Kidney epithelial cell (primary cell): ENCODE measurements at regions not wholly inside any gene's neighbourhood (a gene's known extent, or its start where the extent isn't known, plus 50 kb on each side); places are given as distances from the start of the nearest gene placed in this dataset.

Experiments used
- DNase-seq: peaks from one replicate; pipeline ENCODE4 v3.0.0-alpha.2; 2010; ENCODE audit warnings: low read depth
- H3K27me3 ChIP-seq: 2 replicates; pipeline ENCODE4 v1.6.0; 2011; ENCODE audit warnings: low read length; ENCODE audit not compliant: control insufficient read depth, insufficient read depth
- H3K36me3 ChIP-seq: 2 replicates; pipeline ENCODE4 v1.5.1; 2011; ENCODE audit warnings: low read length; ENCODE audit not compliant: control insufficient read depth, insufficient read depth
- H3K4me3 ChIP-seq: 2 replicates; pipeline ENCODE4 v1.5.1; 2011; ENCODE audit warnings: low read depth, mild to moderate bottlenecking, control low read depth, low read length
- CTCF ChIP-seq: IDR thresholded peaks from 2 replicates; pipeline ENCODE4 v1.5.1; 2011; ENCODE audit warnings: mild to moderate bottlenecking, moderate library complexity, low read length, control low read depth, inconsistent platforms; ENCODE audit not compliant: insufficient read depth, poor library complexity, severe bottlenecking

- H3K4me3 ChIP-seq, result no peak overlapping the region
- no peaks in the 10 kb centered on the region for H3K36me3 ChIP-seq
- peaks cover 2% of the 10 kb centered on the region for H3K27me3 ChIP-seq
- no peak for TF ChIP-seq CTCF
- DNase-seq, result no peak
Measured at GRCh38 chr9:90085633-90086032, 480.8 kb downstream of the GADD45G start.

GRCh38 chr9:90086101-90086511 is 481.3 kb downstream of the GADD45G start:
- no peaks in the 10 kb centered on the region for H3K36me3 ChIP-seq
- no peaks in the 10 kb centered on the region for H3K27me3 ChIP-seq
- DNase-seq, result no peak
- no peak overlapping the region for H3K4me3 ChIP-seq
- TF ChIP-seq CTCF, result no peak

GRCh38 chr9:90088434-90088833 is 483.6 kb downstream of the GADD45G start:
- DNase-seq, result no peak
- no peak overlapping the region for H3K4me3 ChIP-seq
- TF ChIP-seq CTCF, result no peak
- H3K27me3 ChIP-seq, result no peaks in the 10 kb centered on the region
- no peaks in the 10 kb centered on the region for H3K36me3 ChIP-seq

- no peaks in the 10 kb centered on the region for H3K27me3 ChIP-seq
- no peak overlapping the region for H3K4me3 ChIP-seq
- no peak for DNase-seq
- H3K36me3 ChIP-seq, result no peaks in the 10 kb centered on the region
- no peak for TF ChIP-seq CTCF
Measured at GRCh38 chr9:90088856-90089255, 484.0 kb downstream of the GADD45G start.

GRCh38 chr9:90090997-90091396 is 486.2 kb downstream of the GADD45G start:
- H3K27me3 ChIP-seq, result peaks cover 8% of the 10 kb centered on the region
- no peak for TF ChIP-seq CTCF
- H3K36me3 ChIP-seq, result no peaks in the 10 kb centered on the region
- H3K4me3 ChIP-seq, result no peak overlapping the region
- no peak for DNase-seq

- peaks cover 14% of the 10 kb centered on the region for H3K27me3 ChIP-seq
- no peak for DNase-seq
- no peak overlapping the region for H3K4me3 ChIP-seq
- no peaks in the 10 kb centered on the region for H3K36me3 ChIP-seq
- no peak for TF ChIP-seq CTCF
Measured at GRCh38 chr9:90092508-90092907, 487.7 kb downstream of the GADD45G start.
